IMR-90 (cell line): ENCODE measurements at regions not wholly inside any gene's neighbourhood (a gene's known extent, or its start where the extent isn't known, plus 50 kb on each side); places are given as distances from the start of the nearest gene placed in this dataset.

Experiments used
- ATAC-seq: fragments of 200-7000 bp; cut with Tn5 transposase; 2 replicates; pipeline ENCODE4 v1.9.1; 2020; ENCODE audit warnings: low read depth, mild to moderate bottlenecking, moderate library complexity
- BruUV-seq: library from RNA; stranded (reverse); fragments of 400-500 nt; replicated peaks from 2 replicates; lab custom pipeline; 2021; lab: Mats Ljungman, UMichigan
- CTCF ChIA-PET: fragments of 300-600 bp; formaldehyde crosslinking; extraction: SDS; loops from one replicate; lab custom pipeline; 2021; ENCODE audit warnings: antibody characterized with exemption; lab: Yijun Ruan, JAX
- POLR2A ChIA-PET: fragments of 300-600 bp; sonication (Branson Sonifier 250); formaldehyde crosslinking; loops from one replicate; lab custom pipeline; 2022; ENCODE audit warnings: antibody characterized with exemption; ENCODE audit not compliant: unreplicated experiment; lab: Charles Lee
- DNase-seq: peaks from one replicate; pipeline ENCODE4 v3.0.0; 2013
- H2AFZ ChIP-seq: replicated peaks from 2 replicates; pipeline ENCODE3; 2013; ENCODE audit warnings: low read length, mild to moderate bottlenecking; ENCODE audit not compliant: poor library complexity
- H2AK5ac ChIP-seq: 2 replicates; pipeline ENCODE4 v1.6.1; 2013; ENCODE audit warnings: low read depth, low read length, inconsistent platforms
- H2AK9ac ChIP-seq: replicated peaks from 2 replicates; pipeline ENCODE3; 2013; ENCODE audit warnings: mild to moderate bottlenecking, low read depth, low read length, moderate library complexity; ENCODE audit not compliant: poor library complexity
- H2BK120ac ChIP-seq: 2 replicates; pipeline ENCODE4 v1.6.1; 2013; ENCODE audit warnings: low read depth, low read length, inconsistent platforms
- H2BK15ac ChIP-seq: 3 replicates; pipeline ENCODE4 v1.6.1; 2013; ENCODE audit warnings: low read depth, low read length, inconsistent platforms
- H2BK20ac ChIP-seq: 2 replicates; pipeline ENCODE4 v1.6.1; 2013; ENCODE audit warnings: low read depth, mild to moderate bottlenecking, inconsistent platforms, low read length, moderate library complexity
- H2BK5ac ChIP-seq: 2 replicates; pipeline ENCODE4 v1.6.1; 2013; ENCODE audit warnings: mild to moderate bottlenecking, low read depth, low read length, inconsistent platforms; ENCODE audit not compliant: poor library complexity, severe bottlenecking
- H3K14ac ChIP-seq: replicated peaks from 2 replicates; pipeline ENCODE4 v1.6.1; 2013; ENCODE audit warnings: low read depth, low read length, inconsistent platforms
- H3K18ac ChIP-seq: 2 replicates; pipeline ENCODE4 v1.6.1; 2013; ENCODE audit warnings: low read depth, low read length, control low read depth
- H3K23ac ChIP-seq: 2 replicates; pipeline ENCODE4 v1.6.1; 2013; ENCODE audit warnings: low read depth, low read length, inconsistent platforms
- H3K27ac ChIP-seq: 2 replicates; pipeline ENCODE4 v1.5.1; 2013; ENCODE audit warnings: mild to moderate bottlenecking, control low read depth, low read length; ENCODE audit not compliant: insufficient read depth
- H3K27me3 ChIP-seq: 2 replicates; pipeline ENCODE4 v1.6.1; 2013; ENCODE audit warnings: low read length; ENCODE audit not compliant: control insufficient read depth, insufficient read depth
- H3K36me3 ChIP-seq: 2 replicates; pipeline ENCODE4 v1.6.1; 2013; ENCODE audit warnings: low read length, mixed read lengths; ENCODE audit not compliant: control insufficient read depth, insufficient read depth
- H3K4ac ChIP-seq: 2 replicates; pipeline ENCODE4 v1.6.1; 2013; ENCODE audit warnings: low read depth, low read length, inconsistent platforms
- H3K4me1 ChIP-seq: 2 replicates; pipeline ENCODE4 v1.6.1; 2013; ENCODE audit warnings: low read length, mixed read lengths; ENCODE audit not compliant: control insufficient read depth, insufficient read depth
- H3K4me2 ChIP-seq: 2 replicates; pipeline ENCODE4 v1.6.1; 2013; ENCODE audit warnings: low read depth, mild to moderate bottlenecking, control low read depth, low read length, moderate library complexity
- H3K4me3 ChIP-seq: 2 replicates; pipeline ENCODE4 v1.5.1; 2013; ENCODE audit warnings: low read depth, mild to moderate bottlenecking, control low read depth, low read length, moderate library complexity; ENCODE audit not compliant: insufficient read depth
- H3K56ac ChIP-seq: 2 replicates; pipeline ENCODE4 v1.6.1; 2013; ENCODE audit warnings: low read length, inconsistent platforms; ENCODE audit not compliant: insufficient read depth; ENCODE audit errors: extremely low read depth
- H3K79me1 ChIP-seq, 2 experiments: 2 replicates each; pipeline ENCODE4 v1.6.1; 2013; ENCODE audit warnings: low read length in 2 of 2, inconsistent platforms in 1 of 2, low read depth in 1 of 2
- H3K9ac ChIP-seq: 2 replicates; pipeline ENCODE4 v1.6.1; 2013; ENCODE audit warnings: low read depth, low read length, control low read depth
- H3K9me1 ChIP-seq: 2 replicates; pipeline ENCODE4 v1.6.1; 2013; ENCODE audit warnings: low read length, inconsistent platforms; ENCODE audit not compliant: insufficient read depth
- H3K9me3 ChIP-seq: 2 replicates; pipeline ENCODE4 v1.6.1; 2013; ENCODE audit warnings: low read length; ENCODE audit not compliant: control insufficient read depth, insufficient read depth
- H4K20me1 ChIP-seq: 2 replicates; pipeline ENCODE4 v1.6.1; 2013; ENCODE audit warnings: low read length, inconsistent platforms; ENCODE audit not compliant: insufficient read depth
- H4K5ac ChIP-seq: 2 replicates; pipeline ENCODE4 v1.6.1; 2013; ENCODE audit warnings: mild to moderate bottlenecking, low read depth, low read length, control low read depth
- H4K8ac ChIP-seq, 2 experiments: 2 replicates each; pipeline ENCODE4 v1.6.1; 2013; ENCODE audit warnings: low read depth in 2 of 2, low read length in 2 of 2, control low read depth in 1 of 2, inconsistent platforms in 1 of 2
- H4K91ac ChIP-seq: 2 replicates; pipeline ENCODE4 v1.6.1; 2013; ENCODE audit warnings: low read depth, low read length, inconsistent platforms; ENCODE audit not compliant: insufficient read depth
- CHD1 ChIP-seq: IDR thresholded peaks from 2 replicates; pipeline ENCODE4 v1.6.1; 2012; ENCODE audit warnings: low read depth, low read length, improper control_type of control experiment
- MAFK ChIP-seq: IDR thresholded peaks from 2 replicates; pipeline ENCODE4 v1.6.1; 2012; ENCODE audit warnings: low read depth, low read length, improper control_type of control experiment
- MXI1 ChIP-seq: IDR thresholded peaks from 2 replicates; pipeline ENCODE4 v1.6.1; 2012; ENCODE audit warnings: low read depth, mild to moderate bottlenecking, low read length, moderate library complexity, borderline replicate concordance
- NFE2L2 ChIP-seq: fragments of 150-350 bp; IDR thresholded peaks from 2 replicates; pipeline ENCODE4 v1.6.1; 2016; ENCODE audit warnings: low read depth, mild to moderate bottlenecking, low read length
- POLR2A ChIP-seq: IDR thresholded peaks from 2 replicates; pipeline ENCODE4 v1.6.1; 2012; ENCODE audit warnings: mild to moderate bottlenecking, low read depth, low read length
- RCOR1 ChIP-seq: IDR thresholded peaks from 2 replicates; pipeline ENCODE4 v1.6.1; 2012; ENCODE audit warnings: mild to moderate bottlenecking, low read length, improper control_type of control experiment; ENCODE audit not compliant: insufficient replicate concordance
- WGBS, 2 experiments: methylation state at CpG; one replicate each; pipeline versions ENCODE4 v1.1.5 to v1.1.7; 2013; ENCODE audit warnings: missing lambda C conversion rate in 2 of 2; ENCODE audit not compliant: insufficient read length in 1 of 2; ENCODE audit errors: extremely low coverage in 2 of 2; 5-methylcytosine and 5-hydroxymethylcytosine counted together
- dilution Hi-C: fragments of 300-500 bp; cut with HindIII; formaldehyde crosslinking; loops from one replicate; pipeline ENCODE4 v1.14.3; 2018; ENCODE audit warnings: low sequenced_read_pairs; ENCODE audit not compliant: unreplicated experiment
- in situ Hi-C: fragments of 300-500 bp; cut with MboI; formaldehyde crosslinking; loops from 3 replicates; pipeline ENCODE4 v1.14.3; 2019; ENCODE audit warnings: low sequenced_read_pairs, inconsistent platforms, mixed read lengths
- intact Hi-C: fragments of 100-400 bp; cut with micrococcal nuclease; formaldehyde crosslinking; loops from 2 replicates; pipeline ENCODE4 v1.10.0; 2022
- TF ChIP-seq, protein P1 (sequence below): fragments of 150-350 bp; IDR thresholded peaks from 2 replicates; pipeline ENCODE4 v1.6.1; 2016; ENCODE audit warnings: low read depth, mild to moderate bottlenecking, low read length, moderate library complexity, borderline replicate concordance

DNA sequence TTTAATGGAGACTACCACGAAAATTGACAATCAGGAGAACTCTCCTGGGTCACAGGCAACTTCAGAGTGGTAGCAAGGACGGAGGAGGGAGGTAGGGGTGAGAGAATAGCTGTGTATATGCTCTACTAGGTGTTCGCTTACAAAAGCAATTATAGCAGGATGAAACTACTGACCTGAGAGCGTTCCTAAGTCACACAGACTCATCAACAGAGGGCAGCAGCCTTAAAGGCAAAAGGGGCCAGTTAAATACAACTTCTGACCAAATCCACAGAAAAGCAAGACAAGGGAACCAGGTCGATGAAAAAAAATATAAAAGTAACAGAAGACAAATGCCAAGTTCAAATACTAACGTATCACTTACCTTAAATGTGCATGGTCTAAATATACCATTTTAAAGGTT, 894.6 kb downstream of the PLOD2 start:
- no peak for TF ChIP-seq MXI1
- TF ChIP-seq CHD1, result no peak
- TF ChIP-seq RCOR1, result no peak
- TF ChIP-seq NFE2L2, result no peak
- TF ChIP-seq, protein P1, sequence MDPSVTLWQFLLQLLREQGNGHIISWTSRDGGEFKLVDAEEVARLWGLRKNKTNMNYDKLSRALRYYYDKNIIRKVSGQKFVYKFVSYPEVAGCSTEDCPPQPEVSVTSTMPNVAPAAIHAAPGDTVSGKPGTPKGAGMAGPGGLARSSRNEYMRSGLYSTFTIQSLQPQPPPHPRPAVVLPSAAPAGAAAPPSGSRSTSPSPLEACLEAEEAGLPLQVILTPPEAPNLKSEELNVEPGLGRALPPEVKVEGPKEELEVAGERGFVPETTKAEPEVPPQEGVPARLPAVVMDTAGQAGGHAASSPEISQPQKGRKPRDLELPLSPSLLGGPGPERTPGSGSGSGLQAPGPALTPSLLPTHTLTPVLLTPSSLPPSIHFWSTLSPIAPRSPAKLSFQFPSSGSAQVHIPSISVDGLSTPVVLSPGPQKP, result no peak
- no peak for TF ChIP-seq POLR2A
- TF ChIP-seq MAFK, result no peak
- intact Hi-C loops, result no loop called here
- Histone ChIP-seq H3K14ac (no peak overlapping the region), H3K56ac (no peak overlapping the region), H2BK15ac (no peak overlapping the region), H3K79me1 (no peaks in the 10 kb centered on the region), H3K9ac (no peak overlapping the region), H4K91ac (no peak overlapping the region), H3K4me3 (no peak overlapping the region), H2AFZ (no peak overlapping the region), H3K4ac (no peak overlapping the region), H3K23ac (no peak overlapping the region), H3K27ac (no peak overlapping the region), H3K4me1 (no peaks in the 10 kb centered on the region), H2BK120ac (no peak overlapping the region), H4K5ac (no peak overlapping the region), H3K9me1 (no peaks in the 10 kb centered on the region), H3K4me2 (no peak overlapping the region), H2AK9ac (no peak overlapping the region), H3K9me3 (no peaks in the 10 kb centered on the region; the same call in 1 of the 2 replicates), H4K8ac (no peak overlapping the region), H4K20me1 (no peaks in the 10 kb centered on the region), H3K36me3 (no peaks in the 10 kb centered on the region), H2BK5ac (no peak overlapping the region), H3K18ac (no peak overlapping the region), H2AK5ac (no peak overlapping the region), H2BK20ac (no peak overlapping the region), H3K27me3 (no peaks in the 10 kb centered on the region)
- BruUV-seq, result no TSS peak
- ATAC-seq (no peak), DNase-seq (no peak)
- in situ Hi-C loops, result no loop called here
- WGBS, 2 experiments, result 33% methylated on average over 1 of the region's 6 CpGs; no CpG with 5 or more reads in 1 of the 2 experiments
- dilution Hi-C loops, result no loop called here
- ChIA-PET CTCF (no interaction called here), POLR2A (no interaction called here)
